ENCODE measurements at regions not wholly inside any gene's neighbourhood (a gene's known extent, or its start where the extent isn't known, plus 50 kb on each side); places are given as distances from the start of the nearest gene placed in this dataset.

- TF ChIP-seq CTCF (IDR thresholded peaks at IDR 0.05; ENCODE audit: borderline replicate concordance, extremely low read depth, low read length, poor library complexity, severe bottlenecking): no peak
- no peak for TF ChIP-seq EZH2 (IDR thresholded peaks at IDR 0.05; ENCODE audit: borderline replicate concordance, low read depth, low read length, severe bottlenecking)
Measured at GRCh38 chr7:131717181-131717580, 160.8 kb upstream of the PODXL start.
